HG03378 (cell line): ENCODE measurements at regions not wholly inside any gene's neighbourhood (a gene's known extent, or its start where the extent isn't known, plus 50 kb on each side); places are given as distances from the start of the nearest gene placed in this dataset.

ENCODE experiments used
- ATAC-seq: cut with Tn5 transposase; IDR thresholded peaks from one replicate; pipeline ENCODE4 v1.9.1; 2021; ENCODE audit warnings: mild to moderate bottlenecking, moderate library complexity; ENCODE audit not compliant: unreplicated experiment

DNA sequence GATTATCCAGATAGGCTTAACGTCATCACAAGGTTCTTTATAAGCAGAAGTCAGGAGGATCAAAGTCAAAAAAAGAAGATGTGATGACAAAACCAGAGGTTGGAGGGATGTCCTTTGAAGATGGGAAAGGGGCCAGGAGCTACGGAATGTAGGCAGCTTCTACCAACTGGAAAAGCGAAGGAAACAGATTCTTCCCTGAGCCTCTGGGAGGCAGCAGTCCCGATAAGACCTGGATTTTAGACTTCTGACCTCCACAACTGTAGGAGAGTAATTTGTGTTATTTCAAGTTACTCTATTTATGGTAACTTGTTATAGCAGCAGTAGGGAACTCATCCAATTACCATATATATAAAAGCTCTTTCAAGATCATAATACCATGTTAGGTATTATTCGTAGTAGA, 98.8 kb upstream of the MYCBP2 start:
- no peak for ATAC-seq

DNA sequence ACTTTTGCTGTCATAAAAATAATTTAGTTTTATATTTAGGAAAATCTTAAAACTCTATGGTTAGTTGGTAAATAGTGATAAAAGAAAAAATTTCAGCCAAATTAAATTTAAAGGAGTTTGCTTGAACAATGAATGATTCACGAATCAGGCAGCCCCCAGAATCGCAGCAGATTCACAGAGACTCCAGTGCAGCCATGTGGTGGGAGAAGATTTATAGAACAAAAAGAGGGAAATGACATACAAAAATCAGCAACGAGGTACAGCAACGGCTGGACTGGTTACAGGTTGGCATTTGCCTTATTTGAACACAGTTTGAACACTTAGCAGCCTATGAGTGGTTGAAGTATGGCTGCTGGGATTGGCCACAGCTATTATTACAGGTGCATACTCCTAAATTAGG, 96.4 kb upstream of the MYCBP2 start:
- ATAC-seq: no peak

DNA sequence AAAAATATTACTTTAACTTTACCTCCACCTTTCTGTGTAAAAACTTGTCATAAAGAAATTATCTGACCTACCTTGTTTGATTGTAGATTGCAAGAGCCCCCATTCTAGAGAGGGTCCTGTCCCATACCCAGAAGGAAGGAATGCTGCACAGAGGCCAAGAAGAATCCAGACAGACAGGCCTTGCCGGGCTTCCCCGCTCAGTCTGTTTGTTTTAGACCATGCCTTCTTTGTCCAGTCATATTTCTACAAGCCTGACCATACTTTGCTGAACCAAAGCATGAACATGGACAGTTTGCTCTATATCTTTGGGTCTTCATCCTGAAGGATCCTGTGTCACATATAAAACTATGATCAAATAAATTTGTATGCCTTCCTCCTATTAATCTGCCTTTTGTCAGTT, 95.8 kb upstream of the MYCBP2 start:
- ATAC-seq: no peak

DNA sequence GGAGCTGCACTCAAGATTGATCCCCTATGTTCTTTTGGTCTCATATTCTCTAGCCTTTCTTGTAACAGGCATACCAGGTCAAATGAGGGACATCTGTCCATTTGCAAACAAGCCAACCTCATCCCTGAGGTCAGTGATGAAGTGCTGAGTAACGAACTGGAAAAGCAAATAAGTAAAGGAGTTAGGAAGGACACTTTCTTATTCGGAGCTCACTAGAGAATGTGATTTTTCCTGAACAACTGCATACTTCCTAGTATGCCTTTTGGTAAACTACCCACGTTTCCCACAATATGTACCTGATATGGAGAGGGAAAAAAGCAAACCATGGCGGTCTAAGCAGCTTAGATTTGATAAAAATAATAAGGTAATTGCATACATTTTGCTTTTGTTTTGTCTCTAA, 91.0 kb upstream of the MYCBP2 start:
- no peak for ATAC-seq

DNA sequence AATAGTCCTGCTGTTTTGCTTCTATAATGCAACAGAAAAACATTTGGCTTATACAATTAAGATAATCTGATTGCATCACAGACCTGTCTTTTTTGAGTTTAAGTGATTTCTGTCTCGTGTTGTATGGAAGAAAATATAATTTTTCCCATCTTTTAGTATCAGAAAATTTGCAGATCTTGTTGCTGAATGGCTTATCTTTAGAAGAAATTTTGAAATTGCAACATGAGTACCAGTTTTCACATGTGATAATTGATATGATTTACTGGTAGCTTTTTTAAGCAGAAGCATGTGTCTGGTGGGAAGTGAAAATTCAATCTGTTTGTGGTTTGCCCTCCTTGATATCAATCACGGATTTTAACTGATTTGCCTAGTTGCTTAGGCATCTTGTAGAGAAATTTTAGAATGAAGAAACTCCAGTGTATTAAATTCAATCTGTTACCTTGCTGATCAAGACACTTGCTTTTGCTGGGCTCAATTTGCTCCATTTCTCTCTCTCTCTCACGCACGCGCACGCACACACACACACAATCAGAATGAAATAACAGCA, 89.8 kb upstream of the MYCBP2 start:
- ATAC-seq: no peak

DNA sequence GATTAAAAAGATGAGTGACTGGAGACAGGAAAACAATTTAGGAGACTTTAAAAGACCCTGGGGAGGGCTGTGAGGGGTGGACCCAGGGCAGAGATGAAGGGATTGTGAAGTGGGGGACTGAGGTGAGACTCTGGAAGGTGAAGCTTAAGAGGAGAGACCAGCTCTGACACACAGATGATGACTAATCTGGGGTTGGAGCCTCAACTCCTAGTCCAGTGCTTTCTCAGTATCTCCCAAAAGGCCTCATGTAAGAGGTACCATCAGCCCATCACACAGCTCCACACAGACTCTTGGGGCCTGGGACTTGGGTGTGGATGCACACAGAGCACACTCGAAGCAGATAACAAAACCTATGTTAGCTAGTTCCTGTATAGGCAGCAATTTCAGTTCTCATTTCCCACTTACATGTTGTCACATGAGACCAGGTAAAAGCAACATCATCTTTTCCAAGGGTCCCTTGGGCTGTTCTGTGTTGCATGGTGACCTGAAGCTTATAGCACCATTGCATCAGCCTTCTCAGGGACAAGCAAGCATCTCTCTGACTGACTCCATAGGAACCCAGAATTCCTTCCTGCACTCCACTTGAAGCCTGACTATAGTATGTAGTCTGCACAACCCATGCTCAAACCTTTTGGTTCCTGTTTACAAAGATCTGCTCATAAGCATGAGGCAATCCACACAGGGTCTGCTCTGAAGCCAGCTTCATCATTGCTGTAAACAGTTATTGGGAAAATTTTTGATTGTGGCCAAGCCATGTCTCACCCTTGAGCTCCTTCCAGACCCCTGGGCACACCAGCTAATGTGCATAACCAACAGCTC, 88.6 kb upstream of the MYCBP2 start:
- ATAC-seq: peak; percentile 91

DNA sequence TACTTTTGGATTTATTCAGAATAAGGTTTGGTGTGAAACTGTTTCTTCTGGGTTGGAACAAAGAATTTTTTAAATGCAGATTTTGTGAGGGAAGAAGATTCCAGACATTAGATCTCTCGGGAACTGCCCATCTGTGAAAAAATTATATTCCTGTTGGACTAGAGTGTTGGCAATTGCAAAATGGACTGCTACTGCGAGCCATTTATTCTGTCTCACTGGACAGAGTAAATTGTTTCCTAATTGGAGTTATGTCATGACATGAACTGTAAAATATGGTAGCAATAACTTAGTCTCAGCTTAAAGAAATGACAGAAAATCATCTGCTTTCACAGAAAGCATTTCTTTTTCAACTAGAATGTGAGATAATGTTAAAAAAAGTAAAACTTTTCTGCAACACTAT, 86.0 kb upstream of the MYCBP2 start:
- no peak for ATAC-seq

DNA sequence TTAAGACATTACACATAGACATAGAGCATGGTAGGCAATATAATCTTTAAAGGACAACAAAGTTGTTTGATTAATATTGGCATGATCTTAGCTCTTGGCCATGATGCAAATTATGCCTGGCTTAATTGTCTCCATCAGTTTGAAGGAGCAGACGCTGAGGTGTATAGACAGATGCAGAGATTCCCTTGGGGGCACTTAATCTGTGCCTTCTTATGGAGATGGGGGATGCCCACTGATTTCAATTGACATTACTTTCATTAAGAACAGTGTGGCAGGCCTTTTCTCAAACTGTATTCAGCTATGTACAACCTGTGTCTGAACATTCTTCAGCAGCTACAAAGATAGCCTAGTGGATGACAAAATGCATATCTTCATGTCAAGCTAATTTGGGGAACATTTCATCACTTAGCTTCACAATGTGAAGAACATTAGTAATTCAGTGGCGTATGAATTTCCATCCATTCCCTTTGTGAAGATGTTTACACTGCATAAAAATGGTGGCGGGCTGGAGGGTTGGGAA, 85.3 kb upstream of the MYCBP2 start:
- ATAC-seq: no peak

DNA sequence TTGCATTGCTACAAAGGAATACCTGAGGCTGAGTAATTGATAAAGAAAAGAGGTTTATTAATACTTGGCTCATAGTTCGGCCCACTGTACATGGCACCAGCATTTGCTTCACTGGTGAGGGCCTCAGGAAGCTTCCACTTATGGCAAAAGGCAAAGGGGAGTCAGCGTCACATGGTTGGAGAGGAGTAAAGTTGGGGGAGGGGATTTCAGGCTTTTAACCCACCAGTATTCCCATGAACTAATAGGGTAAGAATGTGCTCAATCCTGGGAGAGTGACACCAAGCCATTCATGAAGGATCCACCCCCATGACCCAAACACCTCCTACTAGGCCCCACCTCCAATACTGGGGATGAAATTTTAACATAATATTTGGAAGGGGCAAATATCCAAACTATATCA, 82.5 kb upstream of the MYCBP2 start:
- ATAC-seq: no peak

DNA sequence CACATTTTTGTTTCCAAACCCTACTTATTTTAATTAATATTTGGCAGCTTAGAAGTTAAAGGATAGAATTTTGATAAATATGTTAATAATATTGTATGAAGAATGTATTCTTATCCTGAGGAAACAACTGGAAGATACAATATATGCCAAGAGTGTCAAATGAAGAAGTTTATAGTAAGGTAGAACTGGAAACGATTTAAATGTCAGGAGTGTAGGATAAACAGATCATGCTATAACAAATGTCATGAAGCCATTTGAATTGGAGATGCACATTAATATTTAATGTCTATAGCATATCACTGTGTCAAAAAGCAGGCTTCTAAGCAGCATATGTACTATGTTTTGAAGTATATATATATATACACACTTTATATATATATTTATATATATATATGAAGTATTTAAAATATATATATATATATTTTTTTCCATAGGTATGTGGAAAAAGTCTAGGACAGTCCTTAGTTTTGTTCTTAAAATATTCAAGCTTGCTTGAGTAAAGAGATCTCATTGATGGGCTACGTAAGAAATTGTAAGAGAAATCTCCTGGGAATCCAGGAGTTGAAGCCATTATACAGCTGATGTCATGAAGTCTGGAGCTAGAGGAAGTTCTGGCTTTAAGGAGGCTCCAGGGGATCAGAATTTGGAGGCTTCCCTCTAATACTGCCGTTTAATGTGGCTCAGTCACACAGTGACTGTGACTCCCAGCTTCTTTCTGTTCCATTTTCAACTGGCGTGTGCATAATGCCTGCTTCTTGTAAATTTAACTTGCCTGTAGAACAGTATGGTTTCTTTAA, 79.9 kb upstream of the MYCBP2 start:
- ATAC-seq: no peak

DNA sequence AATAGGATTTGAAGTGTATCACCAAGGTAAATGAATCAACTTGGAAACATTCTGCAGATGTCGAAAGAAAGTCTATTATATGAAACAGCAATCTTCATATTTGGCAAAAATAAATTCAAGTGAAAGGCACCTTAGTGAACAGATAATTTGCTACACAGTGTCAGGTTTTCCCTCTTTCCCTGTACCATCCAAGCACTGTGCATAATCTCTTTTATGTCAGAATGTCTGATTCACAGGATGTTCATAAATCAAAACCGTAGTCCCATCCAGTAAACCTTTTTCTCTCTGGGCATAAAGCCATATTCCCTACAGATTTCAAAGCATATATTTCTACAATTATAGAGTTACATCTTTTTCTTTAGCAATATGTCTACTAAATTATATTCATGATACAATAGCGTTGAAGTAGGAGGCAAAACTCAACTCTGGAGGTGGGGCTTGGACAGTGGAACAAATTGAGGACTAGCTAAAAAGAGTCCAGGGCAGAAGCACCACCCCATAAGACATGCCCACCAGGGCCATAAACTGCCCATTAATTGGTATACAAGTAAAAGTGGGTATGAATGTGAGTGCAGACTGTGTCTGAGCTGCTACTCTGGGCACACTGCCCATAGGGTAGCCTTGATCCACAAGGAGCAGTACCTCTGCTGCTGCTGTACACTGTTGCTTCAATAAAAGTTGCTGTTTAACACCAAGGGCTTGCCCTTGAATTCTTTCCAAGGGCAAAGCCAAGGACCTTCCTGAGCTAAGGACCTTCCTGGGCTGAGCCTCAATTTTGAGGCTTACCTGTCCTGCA, 72.1 kb upstream of the MYCBP2 start:
- no peak for ATAC-seq

DNA sequence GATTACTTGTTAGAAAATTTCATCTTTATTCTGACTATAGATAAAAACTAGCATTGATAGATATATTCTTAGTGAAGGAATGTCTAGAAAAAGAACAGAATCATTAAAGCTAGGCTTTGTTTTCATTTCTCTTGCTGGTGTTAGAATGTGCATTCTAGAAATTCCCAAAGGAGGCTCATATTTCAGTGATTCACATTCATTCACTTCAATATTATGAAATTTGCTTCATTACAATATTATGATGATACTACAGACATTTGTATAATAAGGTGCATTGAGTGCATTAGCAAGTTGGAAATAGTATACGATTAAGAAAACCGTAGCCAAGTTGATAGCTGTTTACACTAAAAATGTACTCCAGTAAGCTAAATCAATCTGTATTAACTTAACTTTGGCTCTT, 70.7 kb upstream of the MYCBP2 start:
- ATAC-seq: no peak

DNA sequence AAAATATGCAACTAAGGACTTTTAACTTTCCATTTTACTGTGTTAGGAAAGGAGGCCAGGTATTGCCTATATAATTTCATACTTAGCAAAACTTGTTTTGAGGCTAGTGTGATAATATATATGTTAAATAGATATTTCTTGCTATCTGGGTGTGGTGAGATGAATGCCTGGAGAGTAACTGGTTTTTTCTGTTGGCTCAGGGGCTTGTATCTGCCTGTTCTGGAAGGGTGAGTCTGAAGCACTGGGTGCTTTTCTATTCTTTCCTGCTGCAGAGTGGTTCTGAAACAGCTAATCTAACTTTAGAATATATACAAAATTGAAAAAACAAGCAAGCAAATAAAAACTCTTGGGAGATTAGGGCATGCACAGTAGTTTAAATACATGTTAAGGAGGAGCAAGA, 64.6 kb upstream of the MYCBP2 start:
- ATAC-seq: no peak

DNA sequence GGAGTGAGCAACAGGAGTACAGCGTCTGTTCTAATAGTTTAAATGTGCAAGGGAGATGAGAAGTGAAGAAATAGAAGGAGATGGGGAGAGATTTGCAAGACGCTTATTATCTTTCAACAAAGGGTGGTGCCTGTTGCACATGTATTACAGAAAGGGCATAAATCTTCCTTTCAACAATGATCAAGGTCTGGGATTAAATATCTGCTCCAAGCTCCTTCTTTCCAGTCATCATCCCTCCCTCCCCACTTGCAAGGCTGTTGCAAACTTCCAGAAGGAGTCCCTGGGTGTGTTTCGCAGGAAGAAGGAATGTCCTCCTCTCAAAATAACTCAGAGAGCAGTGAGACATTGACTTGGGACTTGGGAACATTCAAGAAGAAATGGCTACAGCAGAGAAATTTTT, 63.5 kb upstream of the MYCBP2 start:
- no peak for ATAC-seq

DNA sequence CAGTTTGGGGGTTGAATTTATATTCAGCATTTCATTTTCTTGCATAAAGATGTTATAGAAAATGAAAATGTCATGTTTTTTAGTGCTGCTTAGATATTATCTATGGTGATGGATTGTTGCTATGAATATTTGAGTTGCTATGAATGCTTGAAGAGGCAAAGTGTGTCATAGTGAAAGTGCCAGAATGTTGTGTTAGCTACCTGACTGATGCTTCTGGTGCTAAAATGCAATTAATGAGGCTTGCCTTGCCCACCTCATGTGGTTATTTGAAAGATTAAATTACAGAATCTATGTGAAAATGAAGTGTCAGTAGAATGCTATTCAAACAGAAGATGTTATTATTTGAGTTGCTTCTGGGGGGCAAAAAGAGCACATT, 62.7 kb upstream of the MYCBP2 start:
- peak; percentile 69 for ATAC-seq

DNA sequence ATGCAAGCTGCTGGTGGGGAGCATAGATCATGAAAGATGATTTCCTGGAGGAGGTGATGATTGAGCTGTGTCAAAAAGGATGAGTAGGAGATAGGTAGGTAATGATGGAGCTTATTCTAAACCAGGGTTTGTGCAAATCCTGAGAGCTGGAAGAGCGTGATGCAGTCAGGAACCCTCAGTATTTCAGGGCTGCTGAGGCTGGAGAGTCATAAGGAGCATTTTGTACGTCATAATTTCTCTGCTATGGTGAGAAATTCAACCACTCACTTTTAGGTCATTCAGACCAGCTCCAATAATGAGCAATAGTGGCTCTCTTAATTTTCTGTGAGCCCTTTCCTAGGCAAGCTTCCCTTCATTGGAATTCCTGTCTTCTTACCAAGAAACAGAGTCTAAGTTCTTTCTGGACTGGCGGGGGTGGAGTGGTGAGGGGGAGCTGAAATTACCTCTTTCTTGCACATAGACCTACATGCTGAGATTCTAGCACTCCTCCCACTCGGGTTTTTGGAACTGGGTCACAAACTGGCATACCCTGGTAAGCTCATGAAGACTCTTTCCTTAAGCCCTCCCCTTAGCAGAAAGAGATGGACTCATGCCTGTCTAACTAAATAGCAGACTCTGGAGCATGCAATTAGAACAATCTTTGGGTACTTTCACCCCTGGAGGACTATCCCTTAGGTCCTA, 62.2 kb upstream of the MYCBP2 start:
- ATAC-seq: peak; percentile 8

DNA sequence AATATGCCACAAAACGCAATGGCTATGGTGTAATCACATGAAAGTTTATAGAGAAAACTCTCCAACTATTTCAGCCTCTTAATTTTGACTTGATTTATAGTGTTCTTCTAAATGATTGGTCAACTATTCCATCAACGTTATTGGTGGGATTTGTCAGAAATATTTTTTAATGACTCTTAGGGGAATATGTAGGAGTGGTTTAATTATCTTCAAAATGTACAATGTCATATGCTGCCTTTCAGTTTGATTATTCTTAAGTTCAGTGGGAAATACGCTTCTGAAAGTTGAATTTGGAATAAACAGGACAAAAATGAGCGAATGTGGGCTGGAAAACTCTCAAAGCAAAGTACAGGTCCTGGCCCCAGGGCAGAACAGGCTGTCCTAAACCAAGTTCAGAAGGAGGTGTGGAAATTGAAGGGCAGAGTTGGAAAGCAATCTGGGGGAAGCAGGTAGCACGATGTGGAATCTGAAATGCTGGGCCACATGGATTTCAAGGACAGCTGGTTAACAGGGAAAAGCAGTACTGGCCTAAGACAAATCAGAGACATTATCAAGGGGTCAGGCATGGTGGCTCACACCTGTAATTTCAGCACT, 60.8 kb upstream of the MYCBP2 start:
- ATAC-seq: no peak

DNA sequence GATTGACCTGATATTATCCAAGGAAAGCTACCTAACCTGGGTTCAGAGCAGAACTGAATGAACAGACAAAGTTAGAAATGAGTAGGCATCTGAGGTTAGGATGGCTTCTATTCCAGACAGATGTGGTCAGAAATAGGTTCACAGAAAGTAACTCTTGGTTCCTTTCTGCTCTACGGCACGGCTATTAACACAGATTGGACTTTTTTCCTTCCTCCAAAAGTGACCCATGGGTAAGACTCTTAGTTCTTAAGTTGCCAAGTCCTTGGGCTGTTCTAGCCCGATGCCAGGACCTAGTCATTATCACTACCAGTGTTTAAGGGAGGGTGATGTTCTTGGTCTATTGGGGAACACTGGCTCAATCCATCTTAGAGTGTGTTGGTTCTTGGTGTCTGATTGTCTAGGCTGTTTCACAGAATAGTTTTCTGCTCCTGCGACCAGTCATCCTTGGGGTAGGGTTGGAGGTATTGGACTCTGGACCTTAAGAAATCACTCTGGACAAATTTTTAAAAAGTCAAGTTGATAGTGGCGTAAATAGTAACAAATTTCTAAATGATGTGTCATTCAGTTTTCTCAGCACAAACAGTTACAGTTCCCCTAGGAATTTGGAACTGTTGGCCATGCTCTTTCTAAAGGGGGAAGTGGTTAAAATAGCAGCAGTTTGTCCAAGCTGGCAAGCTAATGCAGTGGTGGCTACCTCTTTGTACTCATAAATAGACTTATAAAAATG, 60.1 kb upstream of the MYCBP2 start:
- ATAC-seq: peak; percentile 81

DNA sequence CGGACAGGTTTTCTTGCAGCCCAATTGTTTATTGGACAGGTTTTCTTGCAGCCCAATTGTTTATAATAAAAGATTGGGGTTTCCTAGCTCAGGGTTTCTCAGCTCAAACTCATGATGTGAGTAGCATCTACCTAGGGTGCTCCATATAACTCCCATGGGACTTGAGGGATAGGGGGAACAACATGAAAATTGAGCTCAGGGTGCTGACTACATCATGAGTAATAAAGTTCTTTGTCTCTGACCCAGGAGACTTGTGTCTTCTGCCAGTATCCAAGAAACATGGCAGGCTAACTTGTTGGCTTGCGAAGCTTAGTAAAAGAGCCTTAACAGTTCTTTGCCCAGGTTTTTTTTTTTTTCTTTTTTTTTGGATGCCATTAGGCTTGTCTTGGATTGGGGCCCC, 59.2 kb upstream of the MYCBP2 start:
- ATAC-seq: no peak

DNA sequence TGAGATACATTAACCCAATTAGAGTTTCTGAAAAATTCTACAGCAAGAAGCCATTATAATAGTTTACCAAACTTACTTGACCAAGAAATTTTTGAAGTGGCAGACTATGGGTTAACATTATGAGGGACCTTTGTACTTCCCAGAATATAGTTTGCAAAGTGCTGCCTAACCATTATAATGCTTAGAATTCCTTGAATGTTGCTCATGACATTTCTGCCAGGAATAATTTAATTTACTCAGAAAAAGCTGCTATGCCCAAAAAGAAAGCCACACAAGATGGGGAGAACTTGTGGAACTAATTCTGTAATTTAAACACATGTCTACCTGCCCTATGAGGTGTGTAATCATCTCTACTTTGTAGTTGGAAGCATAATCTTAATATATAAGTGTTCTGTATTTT, 58.1 kb upstream of the MYCBP2 start:
- no peak for ATAC-seq
